Vagina (tissue), 2 donors: ENCODE measurements at regions not wholly inside any gene's neighbourhood (a gene's known extent, or its start where the extent isn't known, plus 50 kb on each side); places are given as distances from the start of the nearest gene placed in this dataset.

Experiments
- CTCF ChIP-seq, 3 experiments: fragments of 450-650 bp in 2 of 3; fragments of 200-600 bp in 1 of 3; sonication (generic) in 1 of 3; IDR thresholded peaks; one replicate each; pipeline ENCODE4 v1.5.1; 2017 to 2019; ENCODE audit warnings: antibody characterized with exemption in 3 of 3, mild to moderate bottlenecking in 2 of 3, moderate library complexity in 2 of 3
- POLR2AphosphoS5 ChIP-seq, 2 donors: sonication (generic); formaldehyde crosslinking; IDR thresholded peaks; one replicate each; pipeline ENCODE4 v1.9.0; 2017; ENCODE audit warnings: antibody characterized with exemption in 2 of 2, mild to moderate bottlenecking in 2 of 2, low read depth in 1 of 2; ENCODE audit not compliant: insufficient read depth in 1 of 2

GRCh38 chr12:24574538-24574937 lies 374.4 kb downstream of the BCAT1 start:
- TF ChIP-seq CTCF (IDR thresholded peaks at IDR 0.05) (no peak), POLR2AphosphoS5 (IDR thresholded peaks at IDR 0.05; ENCODE audit: insufficient read depth in 1 of 2, low read depth in 1 of 2) (no peak)
